ENCODE measurements at regions not wholly inside any gene's neighbourhood (a gene's known extent, or its start where the extent isn't known, plus 50 kb on each side); places are given as distances from the start of the nearest gene placed in this dataset.
A peak's percentile ranks its signal among the peaks of the same experiment; 100 is the strongest.

GRCh38 chr2:217399291-217399690, 539.4 kb upstream of the TNP1 start:
- DNase-seq = no peak

DNA sequence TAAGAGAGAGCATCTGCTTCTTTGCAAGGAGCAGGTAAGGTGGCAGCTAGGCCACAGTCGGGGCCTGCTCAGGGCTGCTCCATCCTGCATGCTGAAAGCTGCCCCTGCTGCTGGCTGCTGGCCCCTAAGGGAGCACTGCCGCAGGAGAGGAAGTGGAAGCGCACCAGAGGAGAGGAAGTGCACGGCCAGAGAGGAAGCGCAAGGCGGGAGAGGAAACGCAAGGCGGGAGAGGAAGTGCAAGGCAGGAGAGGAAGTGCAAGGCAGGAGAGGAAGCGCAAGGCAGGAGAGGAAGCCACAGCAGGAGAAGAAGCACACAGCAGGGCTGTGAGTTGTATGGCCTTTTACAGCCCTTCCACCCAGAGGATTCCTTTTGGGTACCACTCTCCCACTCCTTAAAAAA, 539.0 kb upstream of the TNP1 start:
- no peak for DNase-seq

DNA sequence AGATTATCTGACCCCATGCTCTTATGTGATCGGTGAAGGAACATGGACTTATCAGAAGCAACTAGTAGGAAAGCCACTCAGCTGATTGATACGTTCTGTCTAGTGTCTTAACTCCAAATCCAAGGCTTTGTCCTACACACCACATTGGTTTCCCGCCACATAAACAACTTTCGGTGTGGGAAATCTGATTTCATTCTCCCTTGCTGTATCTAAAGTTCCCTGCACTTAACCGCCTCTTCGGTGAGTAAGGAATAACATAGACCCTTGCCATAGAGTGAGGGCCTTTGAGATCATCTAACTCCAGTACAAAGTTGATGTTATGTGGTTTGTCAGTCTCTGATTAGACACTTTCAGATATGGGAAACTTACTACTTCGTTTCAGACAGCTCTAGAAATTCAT, 538.2 kb upstream of the TNP1 start:
- no peak for DNase-seq

DNA sequence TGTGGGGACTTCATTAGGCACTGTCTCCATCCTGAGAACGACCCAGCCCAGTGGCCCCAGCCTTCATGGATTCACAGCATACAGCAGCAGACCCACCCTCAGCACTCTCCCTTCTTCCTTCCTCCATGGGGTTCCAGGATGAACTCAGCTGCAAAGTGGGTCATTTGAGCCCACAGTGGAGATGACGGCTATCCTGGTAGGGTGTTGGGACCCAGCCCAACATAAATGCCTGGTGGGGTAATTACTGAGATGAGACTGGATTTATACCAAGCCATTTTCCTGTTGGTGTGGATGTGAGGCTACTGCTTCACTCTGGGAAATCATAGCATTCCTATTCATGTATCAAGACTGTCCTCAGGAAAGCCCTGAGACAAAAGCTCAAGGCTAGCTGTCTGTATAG, 536.7 kb upstream of the TNP1 start:
- no peak for DNase-seq

- no peak for DNase-seq
These were observed 536.3 kb upstream of the TNP1 start for GRCh38 chr2:217396165-217396564.

GRCh38 chr2:217394510-217395351, 534.9 kb upstream of the TNP1 start:
- DNase-seq = no peak

DNA sequence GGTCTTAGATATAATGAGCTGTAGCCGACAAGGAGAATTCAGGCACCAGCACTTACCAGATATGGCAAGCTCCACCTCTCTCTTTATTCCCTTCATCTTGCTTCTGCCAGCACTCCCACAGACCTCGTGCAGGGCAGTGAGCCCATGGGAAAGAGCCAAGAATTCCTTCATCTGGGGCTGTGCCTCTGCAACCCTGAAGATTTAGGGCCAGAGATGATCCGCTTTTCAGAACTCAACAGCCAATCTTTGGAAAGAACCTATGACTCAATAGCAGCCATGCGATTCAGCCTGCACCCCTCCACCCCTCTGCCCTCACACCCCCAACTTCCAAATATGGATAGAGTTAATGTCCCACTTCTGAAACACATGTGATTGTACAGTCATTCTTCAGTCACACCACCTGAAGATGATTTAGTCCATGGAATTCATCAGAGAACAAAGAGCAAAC, 533.7 kb upstream of the TNP1 start:
- no peak for DNase-seq

- no peak for DNase-seq
These were observed 533.2 kb upstream of the TNP1 start for GRCh38 chr2:217392930-217393584.

DNA sequence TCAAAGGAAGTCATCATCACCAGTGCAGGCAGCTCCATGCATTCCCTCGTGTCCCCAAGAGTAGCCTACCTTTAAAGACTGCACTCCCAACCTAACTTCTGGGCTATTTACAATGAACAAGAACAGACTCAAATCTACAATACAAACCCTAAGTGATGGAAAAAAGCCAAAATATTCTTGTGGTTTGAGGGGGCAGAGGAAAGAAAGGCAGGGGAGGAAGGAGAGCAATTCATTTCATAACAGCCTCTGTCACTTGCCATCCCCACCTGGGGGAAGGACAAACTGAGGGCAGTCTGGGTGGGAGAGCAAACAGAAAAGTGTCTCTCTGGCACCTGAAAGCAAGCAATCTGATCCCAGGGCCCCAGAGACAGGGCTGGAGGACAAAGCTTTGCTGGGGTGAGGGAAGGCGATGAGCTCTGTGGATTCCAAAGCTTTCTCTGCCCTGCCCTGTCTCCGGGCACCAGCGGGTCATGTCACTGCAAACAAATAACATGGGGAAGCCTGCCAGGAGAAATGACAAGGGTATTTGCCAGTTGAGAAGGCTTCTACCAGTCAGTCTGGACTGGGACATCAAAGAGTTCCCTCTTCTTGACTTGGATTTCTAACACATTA, 528.0 kb upstream of the TNP1 start:
- DNase-seq = no peak

DNA sequence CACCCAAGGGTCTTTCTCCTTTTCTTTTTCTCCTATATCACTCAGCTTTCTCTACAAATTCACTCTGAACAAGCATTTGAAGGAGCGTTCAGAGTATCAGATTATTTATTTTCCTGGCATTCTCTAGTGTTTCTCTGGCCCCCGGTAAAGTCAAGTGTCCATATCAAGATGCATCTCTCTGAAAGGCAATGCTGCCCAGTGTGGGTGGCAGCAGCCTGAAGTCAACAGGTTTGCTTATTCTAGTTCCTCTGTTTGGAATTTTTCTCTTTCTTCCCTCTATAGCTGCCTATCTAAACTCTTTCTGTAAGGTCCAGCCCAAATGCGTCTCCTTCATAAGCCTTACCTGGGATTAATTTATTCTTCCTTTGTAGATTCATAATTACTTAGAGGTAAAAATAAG, 526.2 kb upstream of the TNP1 start:
- no peak for DNase-seq

- DNase-seq = no peak
These were observed 523.8 kb upstream of the TNP1 start for GRCh38 chr2:217383620-217384019.

- peak; percentile 87 for DNase-seq
These were observed 522.9 kb upstream of the TNP1 start for GRCh38 chr2:217382794-217383193.

GRCh38 chr2:217379807-217380206, 519.9 kb upstream of the TNP1 start:
- DNase-seq = no peak

DNA sequence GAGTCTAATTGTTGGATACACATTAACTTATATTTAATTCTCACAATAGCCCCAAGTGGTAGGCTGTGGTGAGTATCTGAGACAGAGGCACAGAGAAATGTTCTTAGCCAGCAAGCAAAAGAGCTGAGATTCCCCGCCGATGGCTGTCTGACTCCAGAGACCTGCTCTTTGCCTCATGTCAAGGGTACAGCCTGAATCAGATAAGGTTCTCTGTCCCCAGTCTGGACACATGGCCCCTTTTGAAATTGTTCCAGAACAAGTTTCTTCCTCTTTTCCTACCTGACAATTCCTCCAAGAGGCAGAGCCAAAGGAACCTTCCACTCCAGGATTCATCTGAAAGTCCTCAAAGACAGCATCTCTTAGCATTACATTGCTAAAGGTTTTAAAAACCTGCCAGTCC, 512.9 kb upstream of the TNP1 start:
- no peak for DNase-seq

DNA sequence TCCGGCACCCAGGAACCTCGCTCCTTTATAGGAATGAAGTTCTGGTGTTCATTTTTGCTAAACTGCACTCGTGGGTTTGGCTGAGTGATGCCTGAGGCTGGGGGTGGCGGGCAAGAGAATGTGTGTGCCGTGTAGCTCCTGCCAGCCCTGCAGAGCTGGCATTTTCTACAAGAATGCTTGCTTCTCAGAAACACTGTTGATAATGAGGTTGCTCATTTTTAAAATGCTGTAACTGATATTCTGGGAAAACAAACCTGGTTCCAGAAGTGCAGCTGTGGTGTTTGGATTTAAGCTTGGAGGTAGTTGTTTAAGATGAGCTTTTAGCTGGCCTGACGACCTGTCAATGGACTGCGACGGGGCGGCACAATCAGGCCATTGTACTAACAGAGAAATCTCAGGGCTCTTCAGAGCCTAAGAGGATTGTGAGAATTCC, 511.9 kb upstream of the TNP1 start:
- DNase-seq = no peak

DNA sequence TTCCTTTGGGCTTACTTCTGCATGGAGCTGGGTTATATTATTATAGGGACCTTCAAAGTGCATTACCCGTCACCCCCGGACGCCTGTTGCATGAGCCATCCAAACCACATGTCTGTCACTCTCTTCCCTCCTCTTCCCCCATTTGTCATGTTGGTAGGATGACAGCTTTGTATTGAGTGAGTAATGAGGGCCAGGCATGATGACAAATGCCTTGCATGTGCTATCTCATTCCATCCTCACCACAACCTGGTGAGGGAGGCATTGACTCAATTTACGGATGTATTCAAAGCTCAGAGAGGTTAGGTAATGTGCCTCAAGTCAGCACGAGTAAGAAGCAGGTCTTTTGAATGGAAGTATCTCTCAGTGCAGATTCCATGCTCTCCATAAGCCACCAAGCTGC, 510.5 kb upstream of the TNP1 start:
- no peak for DNase-seq

DNA sequence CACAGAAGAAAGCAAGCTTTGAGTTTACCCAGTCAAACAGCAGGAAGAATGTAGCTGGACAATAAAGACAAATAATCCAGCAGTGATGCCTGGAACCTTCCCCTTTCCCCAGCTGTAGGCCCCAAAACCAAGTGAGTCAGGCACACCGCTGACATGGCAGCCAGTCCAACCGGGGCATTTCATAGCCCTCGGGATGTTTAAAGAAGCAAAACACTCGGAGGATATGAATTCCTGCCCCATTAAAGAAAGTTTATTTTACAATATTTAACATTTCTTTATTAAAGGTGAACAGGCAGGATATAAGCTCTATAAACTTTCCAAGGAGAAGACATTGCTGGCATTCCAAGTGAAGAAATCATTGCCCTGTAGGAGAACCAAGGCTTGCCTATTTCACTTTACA, 507.6 kb upstream of the TNP1 start:
- DNase-seq = no peak

- no peak for DNase-seq
These were observed 507.1 kb upstream of the TNP1 start for GRCh38 chr2:217366966-217367365.

GRCh38 chr2:217366266-217366895, 506.5 kb upstream of the TNP1 start:
- no peak for DNase-seq

GRCh38 chr2:217365656-217366055, 505.8 kb upstream of the TNP1 start:
- DNase-seq = no peak

DNA sequence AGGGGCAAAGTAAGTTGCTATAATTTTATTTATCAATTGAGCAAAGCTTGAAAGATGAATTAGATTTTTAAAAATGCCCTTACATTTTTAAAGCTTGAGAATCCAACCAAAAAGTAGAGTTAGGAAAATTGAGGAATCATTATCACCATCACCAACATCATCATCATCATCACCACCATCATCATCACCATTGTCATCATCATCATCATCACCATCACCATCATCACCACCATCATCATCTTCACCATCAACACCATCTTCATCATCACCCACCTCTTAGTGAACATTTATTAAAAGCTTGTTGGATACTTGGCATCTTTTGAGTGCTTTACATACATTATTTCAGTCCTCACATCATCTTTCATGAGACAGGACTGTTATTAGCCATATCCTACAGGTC, 504.4 kb upstream of the TNP1 start:
- no peak for DNase-seq

DNA sequence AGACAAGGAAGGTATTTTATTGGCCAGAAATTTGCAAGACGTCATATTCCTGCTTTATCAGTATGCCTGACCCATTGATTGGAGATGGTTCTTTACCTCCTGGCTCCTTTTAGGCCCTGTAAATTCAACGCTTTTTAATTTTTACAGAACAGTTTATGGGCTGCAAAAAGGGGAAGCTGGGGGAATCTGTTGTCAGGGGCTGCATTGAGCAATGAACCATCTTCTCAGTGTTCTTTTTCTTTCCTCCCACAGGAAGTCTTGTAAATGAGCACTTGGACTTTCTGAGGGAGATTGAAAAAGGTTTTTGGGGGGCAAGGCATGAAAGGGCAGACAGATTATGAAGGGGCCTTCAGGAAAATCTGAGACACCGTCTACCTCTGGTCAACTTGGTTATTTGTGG, 503.6 kb upstream of the TNP1 start:
- peak; percentile 9 for DNase-seq

- DNase-seq = peak; percentile 52
These were observed 502.8 kb upstream of the TNP1 start for GRCh38 chr2:217362710-217363109.

- DNase-seq = peak; percentile 62
These were observed 502.4 kb upstream of the TNP1 start for GRCh38 chr2:217362286-217362685.
